Mesenchymal stem cell (in vitro differentiated cells and primary cell): ENCODE measurements at regions not wholly inside any gene's neighbourhood (a gene's known extent, or its start where the extent isn't known, plus 50 kb on each side); places are given as distances from the start of the nearest gene placed in this dataset.

Source experiments
- DNase-seq: peaks from one replicate; pipeline ENCODE4 v3.0.0-alpha.2; 2013
- H2AFZ ChIP-seq: one replicate; pipeline ENCODE4 v1.6.1; 2013; ENCODE audit warnings: low read depth, mild to moderate bottlenecking, control low read depth, inconsistent platforms, low read length, moderate library complexity
- H2AK5ac ChIP-seq: 2 replicates; pipeline ENCODE4 v1.6.1; 2013; ENCODE audit warnings: low read length, moderate library complexity, mild to moderate bottlenecking, inconsistent platforms; ENCODE audit not compliant: severe bottlenecking
- H2BK120ac ChIP-seq: one replicate; pipeline ENCODE4 v1.6.1; 2013; ENCODE audit warnings: low read depth, mild to moderate bottlenecking, inconsistent platforms, low read length, moderate library complexity
- H2BK12ac ChIP-seq, 2 experiments: one replicate each; pipeline ENCODE4 v1.6.1; 2013; ENCODE audit warnings: inconsistent platforms in 2 of 2, low read length in 2 of 2, mild to moderate bottlenecking in 2 of 2, moderate library complexity in 2 of 2, control low read depth in 1 of 2
- H2BK15ac ChIP-seq: one replicate; pipeline ENCODE4 v1.6.1; 2013; ENCODE audit warnings: mild to moderate bottlenecking, low read depth, inconsistent platforms; ENCODE audit not compliant: poor library complexity, severe bottlenecking
- H2BK5ac ChIP-seq: 2 replicates; pipeline ENCODE4 v1.6.1; 2013; ENCODE audit warnings: low read depth, mild to moderate bottlenecking, low read length, control low read depth, inconsistent platforms; ENCODE audit not compliant: poor library complexity, severe bottlenecking
- H3K14ac ChIP-seq, 2 experiments: one replicate each; pipeline ENCODE4 v1.6.1; 2013; ENCODE audit warnings: inconsistent platforms in 2 of 2, low read length in 2 of 2, control low read depth in 1 of 2, mild to moderate bottlenecking in 1 of 2, moderate library complexity in 1 of 2
- H3K18ac ChIP-seq, 2 experiments: one replicate each; pipeline ENCODE4 v1.6.1; 2013; ENCODE audit warnings: inconsistent platforms in 2 of 2, low read length in 2 of 2, control low read depth in 1 of 2, low read depth in 1 of 2, mild to moderate bottlenecking in 1 of 2
- H3K23ac ChIP-seq, 2 experiments: one replicate each; pipeline ENCODE4 v1.6.1; 2013; ENCODE audit warnings: inconsistent platforms in 2 of 2, low read length in 2 of 2, mild to moderate bottlenecking in 2 of 2, moderate library complexity in 2 of 2, control low read depth in 1 of 2
- H3K27ac ChIP-seq: 2 replicates; pipeline ENCODE4 v1.5.1; 2013; ENCODE audit warnings: mild to moderate bottlenecking, moderate library complexity, low read length, control low read depth, inconsistent platforms; ENCODE audit not compliant: poor library complexity, severe bottlenecking
- H3K27me3 ChIP-seq, 2 experiments: 2 replicates each; pipeline versions ENCODE4 v1.6.1 to v1.7.0; 2013; ENCODE audit warnings: low read length in 2 of 2, mild to moderate bottlenecking in 2 of 2, moderate library complexity in 2 of 2, control low read depth in 1 of 2, inconsistent platforms in 1 of 2; ENCODE audit not compliant: control insufficient read depth in 1 of 2, insufficient read depth in 1 of 2
- H3K36me3 ChIP-seq, 2 experiments: 2 replicates each; pipeline versions ENCODE4 v1.6.1 to v1.7.0; 2013; ENCODE audit warnings: low read length in 2 of 2, control low read depth in 1 of 2, inconsistent platforms in 1 of 2, low read depth in 1 of 2, mild to moderate bottlenecking in 1 of 2; ENCODE audit not compliant: insufficient read depth in 2 of 2, control insufficient read depth in 1 of 2
- H3K4ac ChIP-seq, 2 experiments: one replicate each; pipeline ENCODE4 v1.6.1; 2013; ENCODE audit warnings: inconsistent platforms in 2 of 2, low read length in 2 of 2, mild to moderate bottlenecking in 2 of 2, moderate library complexity in 2 of 2, control low read depth in 1 of 2, low read depth in 1 of 2
- H3K4me1 ChIP-seq: 2 replicates; pipeline ENCODE4 v1.6.1; 2013; ENCODE audit warnings: low read depth, low read length, control low read depth; ENCODE audit not compliant: control insufficient read depth, insufficient read depth
- H3K4me2 ChIP-seq: 2 replicates; pipeline ENCODE4 v1.6.1; 2013; ENCODE audit warnings: low read length, mild to moderate bottlenecking, inconsistent platforms; ENCODE audit not compliant: poor library complexity, severe bottlenecking
- H3K4me3 ChIP-seq, 2 experiments: 2 replicates each; pipeline versions ENCODE4 v1.5.1 to v1.7.0; 2013; ENCODE audit warnings: low read length in 2 of 2, mild to moderate bottlenecking in 2 of 2, control low read depth in 1 of 2, low read depth in 1 of 2; ENCODE audit not compliant: insufficient read depth in 1 of 2
- H3K79me1 ChIP-seq: replicated peaks from 2 replicates; pipeline ENCODE4 v1.6.1; 2013; ENCODE audit warnings: mild to moderate bottlenecking, control low read depth, low read length, inconsistent platforms; ENCODE audit not compliant: poor library complexity, severe bottlenecking
- H3K9ac ChIP-seq: 2 replicates; pipeline ENCODE4 v1.7.0; 2013; ENCODE audit warnings: mild to moderate bottlenecking, low read length, moderate library complexity
- H3K9me3 ChIP-seq: 2 replicates; pipeline ENCODE4 v1.7.0; 2013; ENCODE audit warnings: mild to moderate bottlenecking, low read length; ENCODE audit not compliant: control insufficient read depth
- H4K8ac ChIP-seq: one replicate; pipeline ENCODE4 v1.6.1; 2013; ENCODE audit warnings: inconsistent platforms, mild to moderate bottlenecking, low read length, moderate library complexity
- H4K91ac ChIP-seq: one replicate; pipeline ENCODE4 v1.6.1; 2013; ENCODE audit warnings: mild to moderate bottlenecking, low read length, inconsistent platforms
- WGBS: methylation state at CpG from one replicate; pipeline ENCODE4 v1.1.7; 2013; ENCODE audit warnings: mixed read lengths; 5-methylcytosine and 5-hydroxymethylcytosine counted together

- no peak overlapping the region for H3K4ac ChIP-seq
- H3K36me3 ChIP-seq: no peaks in the 10 kb centered on the region
- H3K18ac ChIP-seq: no peak overlapping the region
- H2AK5ac ChIP-seq: no peak overlapping the region
- H3K4me1 ChIP-seq: no peaks in the 10 kb centered on the region
- H3K23ac ChIP-seq: no peak overlapping the region
- H2BK12ac ChIP-seq: no peak overlapping the region
- H3K4me3 ChIP-seq: no peak overlapping the region
- peaks cover 0 to 13% of the 10 kb centered on the region in 2 experiments for H3K27me3 ChIP-seq
- no peak overlapping the region for H3K27ac ChIP-seq
- no peak overlapping the region for H3K4me2 ChIP-seq
- H4K91ac ChIP-seq: no peak overlapping the region
- no peak for DNase-seq
- no peak overlapping the region for H2BK5ac ChIP-seq
- H3K9me3 ChIP-seq: peaks cover 5% of the 10 kb centered on the region
- no peaks in the 10 kb centered on the region for H3K79me1 ChIP-seq
- no peak overlapping the region for H2AFZ ChIP-seq
- H4K8ac ChIP-seq: no peak overlapping the region
- no peak overlapping the region for H3K9ac ChIP-seq
- H2BK15ac ChIP-seq: no peak overlapping the region
- no peak overlapping the region for H3K14ac ChIP-seq
- no peak overlapping the region for H2BK120ac ChIP-seq
- WGBS: 93% methylated on average over 8 of the region's 8 CpGs
Measured at GRCh38 chr4:4783847-4784246, 75.6 kb upstream of the MSX1 start.

GRCh38 chr4:4782969-4783368, 76.5 kb upstream of the MSX1 start:
- H4K8ac ChIP-seq: no peak overlapping the region
- H3K14ac ChIP-seq: no peak overlapping the region
- no peak overlapping the region for H3K18ac ChIP-seq
- no peaks in the 10 kb centered on the region for H3K79me1 ChIP-seq
- no peak for DNase-seq
- peaks cover 0 to 16% of the 10 kb centered on the region in 2 experiments for H3K27me3 ChIP-seq
- no peaks in the 10 kb centered on the region for H3K4me1 ChIP-seq
- H3K4ac ChIP-seq: no peak overlapping the region
- H3K9me3 ChIP-seq: no peaks in the 10 kb centered on the region
- H3K4me2 ChIP-seq: no peak overlapping the region
- H3K36me3 ChIP-seq: no peaks in the 10 kb centered on the region
- H3K9ac ChIP-seq: peak overlapping the region; percentile 79
- H3K23ac ChIP-seq: no peak overlapping the region
- H2BK120ac ChIP-seq: no peak overlapping the region
- no peak overlapping the region for H4K91ac ChIP-seq
- no peak overlapping the region for H3K27ac ChIP-seq
- WGBS: 58% methylated on average over 4 of the region's 8 CpGs
- no peak overlapping the region for H2BK15ac ChIP-seq
- no peak overlapping the region for H2BK12ac ChIP-seq
- H3K4me3 ChIP-seq: peak overlapping the region in 1 of 2 experiments; percentile 71
- H2BK5ac ChIP-seq: no peak overlapping the region
- no peak overlapping the region for H2AFZ ChIP-seq
- no peak overlapping the region for H2AK5ac ChIP-seq

DNA sequence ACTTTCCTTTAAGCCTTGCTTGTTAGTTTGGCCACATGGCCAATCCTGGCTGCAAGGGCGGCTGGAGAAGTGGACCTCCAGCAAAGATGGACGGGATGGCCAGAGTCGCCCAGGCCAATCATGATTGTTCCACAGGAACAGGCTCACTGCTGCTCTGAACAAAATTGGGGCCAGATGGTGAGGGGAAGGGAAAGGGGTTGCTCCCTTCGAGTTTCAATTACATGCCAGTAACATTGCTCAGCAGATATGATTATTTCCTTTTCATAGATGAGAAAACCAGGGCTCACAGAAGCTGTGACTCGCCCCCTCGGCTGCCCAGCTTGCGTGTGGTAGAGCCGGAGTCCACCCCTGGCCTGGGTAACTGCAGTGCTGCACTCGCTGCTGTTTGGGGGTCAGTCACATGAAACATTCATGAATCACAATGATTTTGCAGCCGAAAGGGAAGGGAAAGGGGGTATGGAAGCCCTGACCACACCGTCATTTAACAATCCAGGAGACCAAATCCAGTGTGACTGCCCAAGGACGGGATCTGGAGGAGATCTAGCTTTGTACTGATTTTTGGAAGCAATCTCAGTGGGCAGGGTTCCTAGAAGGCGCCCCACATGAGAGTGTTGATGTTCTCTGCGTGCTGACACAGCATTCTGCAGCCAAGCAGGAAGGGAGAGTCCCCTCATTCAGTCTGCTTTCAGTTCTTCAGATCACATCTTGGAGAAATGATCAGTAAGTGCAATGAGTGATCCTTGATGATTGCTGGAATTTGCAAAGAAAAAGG, 77.3 kb upstream of the MSX1 start:
- no peak overlapping the region for H4K91ac ChIP-seq
- WGBS: 50% methylated on average over 13 of the region's 14 CpGs
- no peak overlapping the region for H2BK15ac ChIP-seq
- no peak overlapping the region for H2AK5ac ChIP-seq
- peak overlapping the region; percentile 79 for H3K9ac ChIP-seq
- H3K9me3 ChIP-seq: no peaks in the 10 kb centered on the region
- H3K4me1 ChIP-seq: no peaks in the 10 kb centered on the region
- peak overlapping the region; percentile 40 for H4K8ac ChIP-seq
- peak; percentile 29 for DNase-seq
- no peak overlapping the region for H3K27ac ChIP-seq
- no peak overlapping the region for H3K4ac ChIP-seq
- H2AFZ ChIP-seq: no peak overlapping the region
- no peak overlapping the region for H3K18ac ChIP-seq
- peaks cover 0 to 16% of the 10 kb centered on the region in 2 experiments for H3K27me3 ChIP-seq
- no peaks in the 10 kb centered on the region for H3K79me1 ChIP-seq
- peak overlapping the region in 1 of 2 experiments; percentile 71 for H3K4me3 ChIP-seq
- H3K4me2 ChIP-seq: no peak overlapping the region
- H2BK120ac ChIP-seq: no peak overlapping the region
- H3K36me3 ChIP-seq: no peaks in the 10 kb centered on the region
- no peak overlapping the region for H3K14ac ChIP-seq
- H2BK5ac ChIP-seq: no peak overlapping the region
- no peak overlapping the region for H2BK12ac ChIP-seq
- no peak overlapping the region for H3K23ac ChIP-seq

DNA sequence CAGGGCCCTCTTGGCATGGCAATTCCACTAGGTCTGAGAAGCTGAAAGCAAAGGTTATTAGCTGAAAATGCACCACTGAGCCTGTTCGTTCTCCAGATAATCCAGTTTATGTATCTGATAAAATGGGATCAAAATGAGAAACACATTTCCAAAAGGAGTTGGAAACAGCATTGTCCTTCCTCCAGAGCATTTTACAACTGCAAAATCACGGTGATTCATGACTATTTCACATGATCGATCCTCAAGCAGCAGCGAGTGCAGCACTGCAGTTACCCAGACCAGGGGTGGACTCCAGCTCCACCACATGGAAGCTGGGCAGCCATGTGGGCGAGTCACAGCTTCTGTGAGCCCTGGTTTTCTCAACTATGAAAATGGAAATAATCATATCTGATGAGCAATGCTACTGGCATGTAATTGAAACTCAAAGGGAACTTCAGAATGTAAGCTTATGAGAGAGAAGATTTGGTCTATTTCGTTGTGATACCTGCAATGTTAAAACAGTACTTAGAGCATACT, 78.7 kb upstream of the MSX1 start:
- H2BK15ac ChIP-seq: no peak overlapping the region
- peak overlapping the region; percentile 79 for H3K9ac ChIP-seq
- H2AFZ ChIP-seq: no peak overlapping the region
- H3K4me3 ChIP-seq: peak overlapping the region in 1 of 2 experiments; percentile 71
- H3K18ac ChIP-seq: no peak overlapping the region
- H2AK5ac ChIP-seq: no peak overlapping the region
- no peak overlapping the region for H3K4ac ChIP-seq
- H3K36me3 ChIP-seq: no peaks in the 10 kb centered on the region
- no peak overlapping the region for H2BK12ac ChIP-seq
- no peak overlapping the region for H4K8ac ChIP-seq
- peaks cover 0 to 20% of the 10 kb centered on the region in 2 experiments for H3K27me3 ChIP-seq
- no peak overlapping the region for H3K27ac ChIP-seq
- no peak overlapping the region for H3K14ac ChIP-seq
- no peaks in the 10 kb centered on the region for H3K9me3 ChIP-seq
- H3K79me1 ChIP-seq: no peaks in the 10 kb centered on the region
- H3K4me1 ChIP-seq: no peaks in the 10 kb centered on the region
- no peak overlapping the region for H2BK5ac ChIP-seq
- H2BK120ac ChIP-seq: no peak overlapping the region
- no peak overlapping the region for H3K23ac ChIP-seq
- DNase-seq: peak; percentile 28
- no peak overlapping the region for H3K4me2 ChIP-seq
- 74% methylated on average over 6 of the region's 6 CpGs for WGBS
- H4K91ac ChIP-seq: no peak overlapping the region
